ENCODE measurements at regions not wholly inside any gene's neighbourhood (a gene's known extent, or its start where the extent isn't known, plus 50 kb on each side); places are given as distances from the start of the nearest gene placed in this dataset.
"Not testable (repeated sequence)": the region's sequence is repeated elsewhere in the genome, so short reads cannot be mapped to it uniquely, and the experiment has no call there.

DNA sequence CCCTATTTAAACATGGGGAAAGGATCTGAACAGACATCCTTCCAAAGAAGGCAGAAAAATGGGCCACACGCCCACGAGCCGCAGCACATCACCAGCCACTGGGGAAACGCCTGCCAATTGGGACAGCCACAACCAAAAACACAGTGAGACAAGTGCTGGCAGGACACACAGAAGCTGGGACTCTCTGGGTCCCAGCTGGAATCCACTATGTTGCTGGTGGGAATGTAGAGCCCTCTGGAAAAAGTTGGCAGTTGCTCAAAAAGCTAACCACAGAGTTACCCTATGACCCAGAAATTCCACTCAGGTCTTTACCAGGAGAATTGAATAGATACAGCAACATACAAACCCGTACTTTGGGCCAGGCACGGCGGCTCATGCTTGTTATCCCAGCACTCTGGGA, 5355.6 kb upstream of the TPTE start:
- TF ChIP-seq, protein P1, sequence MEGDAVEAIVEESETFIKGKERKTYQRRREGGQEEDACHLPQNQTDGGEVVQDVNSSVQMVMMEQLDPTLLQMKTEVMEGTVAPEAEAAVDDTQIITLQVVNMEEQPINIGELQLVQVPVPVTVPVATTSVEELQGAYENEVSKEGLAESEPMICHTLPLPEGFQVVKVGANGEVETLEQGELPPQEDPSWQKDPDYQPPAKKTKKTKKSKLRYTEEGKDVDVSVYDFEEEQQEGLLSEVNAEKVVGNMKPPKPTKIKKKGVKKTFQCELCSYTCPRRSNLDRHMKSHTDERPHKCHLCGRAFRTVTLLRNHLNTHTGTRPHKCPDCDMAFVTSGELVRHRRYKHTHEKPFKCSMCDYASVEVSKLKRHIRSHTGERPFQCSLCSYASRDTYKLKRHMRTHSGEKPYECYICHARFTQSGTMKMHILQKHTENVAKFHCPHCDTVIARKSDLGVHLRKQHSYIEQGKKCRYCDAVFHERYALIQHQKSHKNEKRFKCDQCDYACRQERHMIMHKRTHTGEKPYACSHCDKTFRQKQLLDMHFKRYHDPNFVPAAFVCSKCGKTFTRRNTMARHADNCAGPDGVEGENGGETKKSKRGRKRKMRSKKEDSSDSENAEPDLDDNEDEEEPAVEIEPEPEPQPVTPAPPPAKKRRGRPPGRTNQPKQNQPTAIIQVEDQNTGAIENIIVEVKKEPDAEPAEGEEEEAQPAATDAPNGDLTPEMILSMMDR (IDR thresholded peaks at IDR 0.05), result not testable (repeated sequence)
- TF ChIP-seq POLR2A (IDR thresholded peaks at IDR 0.05), result not testable (repeated sequence)

Measured in right lobe of liver (tissue), 4 donors.